ENCODE measurements at regions not wholly inside any gene's neighbourhood (a gene's known extent, or its start where the extent isn't known, plus 50 kb on each side); places are given as distances from the start of the nearest gene placed in this dataset.
"Not testable (repeated sequence)": the region's sequence is repeated elsewhere in the genome, so short reads cannot be mapped to it uniquely, and the experiment has no call there.

GRCh38 chr2:234714711-234715110, 217.8 kb upstream of the ARL4C start:
- ATAC-seq (no peak), DNase-seq (no peak)
- intact Hi-C loops (cut with DNase I, micrococcal nuclease) = no loop called here

- intact Hi-C loops (cut with DNase I, micrococcal nuclease) = no loop called here
- no peak for DNase-seq
- ATAC-seq = no peak
Measured at GRCh38 chr2:234712421-234712935, 215.6 kb upstream of the ARL4C start.

DNA sequence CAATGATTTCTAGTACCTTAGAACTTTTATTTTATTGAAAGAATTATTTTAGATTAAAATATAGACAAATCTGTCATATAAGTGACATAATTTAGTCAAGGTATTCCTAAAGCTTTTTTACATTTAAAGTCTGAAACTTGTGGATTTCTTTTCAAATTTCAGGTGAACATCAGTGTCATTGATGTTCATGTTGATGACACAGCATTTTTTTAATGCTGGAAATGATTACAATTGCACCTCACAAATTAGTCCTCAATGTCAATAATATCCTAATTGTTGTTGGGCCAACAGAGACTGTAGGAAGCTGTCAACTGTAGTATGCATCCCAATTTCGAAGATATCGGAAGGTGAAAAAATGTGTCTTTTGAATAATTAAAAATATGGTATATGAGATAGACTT, 214.4 kb upstream of the ARL4C start:
- DNase-seq (no peak), ATAC-seq (no peak)
- intact Hi-C loops (cut with DNase I, micrococcal nuclease) = no loop called here

DNA sequence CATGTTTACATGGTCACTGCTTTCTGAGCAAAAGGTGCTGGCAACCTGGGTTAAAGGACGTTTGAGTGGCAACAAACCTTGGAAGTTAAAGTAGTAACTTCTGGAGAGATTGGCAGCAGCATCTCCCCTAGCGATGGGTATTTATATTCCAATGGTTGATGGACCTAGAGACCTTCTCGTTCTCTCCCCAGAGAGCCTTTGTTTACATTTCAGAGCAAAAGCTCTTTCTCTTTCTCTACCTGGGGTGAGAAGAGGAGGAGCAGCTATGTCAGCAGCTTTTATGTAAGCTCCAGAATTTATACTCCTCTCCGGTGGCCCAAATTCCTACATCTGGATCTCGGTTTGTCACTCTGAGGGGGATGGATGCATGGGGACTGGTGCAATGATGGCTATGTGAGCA, 213.7 kb upstream of the ARL4C start:
- ATAC-seq (no peak), DNase-seq (no peak)
- intact Hi-C loops (cut with DNase I, micrococcal nuclease) = no loop called here

- DNase-seq = no peak
- ATAC-seq = no peak
- intact Hi-C loops (cut with DNase I, micrococcal nuclease) = no loop called here
Measured at GRCh38 chr2:234710066-234710465, 213.2 kb upstream of the ARL4C start.

DNA sequence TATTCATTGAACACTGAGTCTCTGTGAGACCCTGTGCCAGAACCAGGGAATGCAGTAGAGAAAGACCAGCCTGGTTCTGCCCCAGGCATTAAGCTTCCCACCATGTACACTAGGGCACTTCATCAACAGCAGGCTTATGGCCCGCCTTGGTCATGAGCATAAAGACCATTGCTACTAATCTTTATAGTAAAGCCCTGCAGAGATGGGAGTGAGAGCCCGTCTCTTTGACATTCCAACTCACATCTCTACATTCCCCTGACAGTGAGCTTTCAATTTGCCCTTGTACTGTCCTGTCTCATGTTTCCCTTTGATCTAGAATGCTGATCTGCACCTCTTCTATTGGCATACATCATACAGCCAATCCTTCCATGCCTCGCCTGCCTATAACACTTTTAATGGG, 211.8 kb upstream of the ARL4C start:
- no peak for DNase-seq
- ATAC-seq = no peak
- intact Hi-C loops (cut with DNase I, micrococcal nuclease) = no loop called here

DNA sequence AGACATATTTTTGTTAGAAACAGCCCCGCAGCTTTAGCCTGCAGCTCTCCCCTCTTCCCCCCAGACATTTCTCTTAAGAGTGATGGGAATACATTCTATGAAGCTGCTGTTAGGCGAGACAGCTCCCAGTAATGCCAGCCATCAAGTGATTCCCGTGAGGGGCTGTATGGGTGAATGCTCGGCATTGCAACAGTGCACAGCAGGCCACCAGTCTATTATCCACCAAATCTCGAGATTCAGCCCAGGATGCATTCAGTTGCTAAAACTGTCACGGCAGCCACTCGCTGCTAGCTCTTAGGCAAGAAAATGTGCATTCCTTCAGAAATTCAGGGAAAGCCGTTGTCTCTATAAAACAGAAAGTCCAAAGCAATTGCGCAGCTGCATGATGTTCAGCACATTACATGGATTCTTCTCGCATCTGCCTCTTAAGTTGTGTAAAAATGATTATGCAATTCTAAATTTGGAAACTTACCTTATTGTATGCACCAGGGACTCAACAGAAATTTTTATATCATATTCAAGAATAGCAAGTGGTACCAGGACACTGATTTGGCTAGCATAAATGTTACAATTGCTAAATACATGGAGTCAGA, 211.3 kb upstream of the ARL4C start:
- intact Hi-C loops (cut with DNase I, micrococcal nuclease) = no loop called here
- DNase-seq (no peak), ATAC-seq (no peak)

DNA sequence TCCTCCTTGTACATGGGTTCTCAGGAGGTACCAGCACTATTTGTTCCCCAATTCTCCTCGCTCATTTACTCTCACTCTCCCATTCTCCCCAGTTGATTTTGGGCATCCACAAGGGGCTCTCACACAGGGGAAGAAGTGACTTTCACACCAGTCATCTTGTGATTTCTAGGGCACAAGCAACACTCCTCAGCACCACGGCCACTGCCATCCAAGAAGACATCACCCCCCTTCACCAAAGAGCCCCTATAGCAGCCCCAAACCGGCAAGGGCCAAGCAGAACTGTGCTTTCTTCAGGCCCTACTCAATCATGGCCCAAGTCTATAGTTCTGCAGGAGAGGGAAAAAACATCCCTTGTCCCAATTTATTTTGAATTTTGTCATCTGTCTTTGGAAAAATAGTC, 209.2 kb upstream of the ARL4C start:
- DNase-seq = no peak
- intact Hi-C loops (cut with DNase I, micrococcal nuclease) = no loop called here
- ATAC-seq = no peak

DNA sequence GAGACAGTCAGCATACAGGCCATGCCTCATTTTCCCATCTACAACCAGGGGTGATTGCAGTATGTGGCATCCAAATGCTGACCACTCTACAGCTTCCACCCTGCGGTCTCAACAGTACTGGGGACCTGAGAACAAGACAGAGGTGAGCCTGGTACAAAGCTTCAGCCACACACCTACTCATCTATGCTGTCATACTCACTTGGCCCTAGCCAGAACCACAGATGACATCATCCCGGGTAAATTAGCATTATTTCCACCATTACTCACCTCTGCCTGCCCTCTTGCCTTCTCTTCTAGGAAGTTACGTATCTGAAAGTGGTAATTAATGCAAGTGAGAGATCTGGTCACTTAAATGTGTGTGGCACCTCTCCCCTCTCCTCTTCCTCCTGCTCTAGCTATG, 208.2 kb upstream of the ARL4C start:
- ATAC-seq (no peak), DNase-seq (no peak)
- intact Hi-C loops (cut with DNase I, micrococcal nuclease) = no loop called here

- DNase-seq (no peak), ATAC-seq (no peak)
Measured at GRCh38 chr2:234703258-234703657, 206.4 kb upstream of the ARL4C start.

GRCh38 chr2:234702731-234703225, 205.9 kb upstream of the ARL4C start:
- ATAC-seq (no peak), DNase-seq (no peak)
- intact Hi-C loops (cut with DNase I, micrococcal nuclease) = no loop called here

More at GRCh38 chr2:234703258-234703657, 206.4 kb upstream of the ARL4C start:
- intact Hi-C loops (cut with DNase I, micrococcal nuclease) = no loop called here

- intact Hi-C loops (cut with DNase I, micrococcal nuclease) = no loop called here
- DNase-seq = no peak
- no peak for ATAC-seq
Measured at GRCh38 chr2:234701841-234702240, 205.0 kb upstream of the ARL4C start.

DNA sequence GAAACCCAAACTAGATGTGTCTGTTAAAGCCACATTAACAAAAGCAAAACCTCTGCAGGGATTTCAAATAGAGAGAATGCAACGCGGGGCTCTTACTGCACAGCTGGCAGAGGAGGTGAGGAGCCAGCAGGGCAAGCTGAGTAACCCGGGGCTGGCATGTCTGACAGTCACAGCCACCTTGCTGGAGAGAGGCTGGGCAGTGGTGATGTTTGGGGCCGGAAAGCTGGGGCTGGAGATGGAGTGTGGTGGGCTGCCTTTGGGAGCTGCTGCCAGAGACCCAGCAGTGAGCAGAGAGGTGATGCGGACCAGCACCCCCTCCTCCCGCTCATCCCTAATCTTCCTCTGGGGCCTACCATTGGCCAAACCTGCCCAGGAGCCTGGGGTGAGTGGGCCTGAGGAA, 204.5 kb upstream of the ARL4C start:
- intact Hi-C loops (cut with DNase I, micrococcal nuclease) = no loop called here
- no peak for DNase-seq
- ATAC-seq = no peak

DNA sequence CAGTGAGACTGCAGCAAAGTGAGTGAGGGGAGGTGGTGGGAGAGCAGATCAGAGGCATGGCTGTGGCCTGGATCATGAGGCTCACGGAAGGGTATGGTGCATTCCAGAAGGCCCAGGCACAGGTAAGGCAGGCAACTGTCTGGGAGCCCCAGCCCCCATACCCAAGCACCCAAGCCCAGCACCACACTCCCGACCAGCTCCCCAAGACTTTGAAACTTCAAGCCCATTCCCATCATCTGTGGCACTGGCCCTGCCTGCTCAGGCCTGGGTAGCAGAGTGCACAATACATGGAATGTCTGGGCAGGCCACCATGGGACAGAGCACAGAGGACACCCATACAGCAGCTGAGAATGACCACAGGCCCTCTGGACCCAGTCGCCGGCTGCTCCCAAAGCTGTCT, 202.6 kb upstream of the ARL4C start:
- no peak for ATAC-seq
- intact Hi-C loops (cut with DNase I, micrococcal nuclease) = no loop called here
- no peak for DNase-seq

- ATAC-seq; DNase-seq; intact Hi-C loops (cut with DNase I, micrococcal nuclease): not testable (repeated sequence)
Measured at GRCh38 chr2:234697300-234697876, 200.5 kb upstream of the ARL4C start.

DNA sequence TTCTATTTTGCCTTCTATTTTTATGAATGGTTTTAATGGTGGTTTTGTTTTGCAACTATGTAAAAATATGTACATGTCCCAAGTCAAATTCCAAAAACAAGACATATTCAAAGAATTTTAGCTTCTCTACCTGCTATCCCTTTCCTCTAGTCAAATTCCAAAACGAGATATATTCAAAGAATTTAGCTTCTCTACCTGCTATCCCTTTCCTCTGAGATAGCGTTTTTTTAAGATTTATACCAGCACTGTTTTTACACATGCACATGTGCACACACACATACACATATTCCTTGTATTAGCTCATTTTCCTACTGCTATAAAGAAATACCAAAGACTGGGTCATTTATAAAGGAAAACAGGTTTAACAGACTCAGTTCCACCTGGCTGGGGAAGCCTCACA, 199.1 kb upstream of the ARL4C start:
- ATAC-seq (no peak), DNase-seq (no peak)
- intact Hi-C loops (cut with DNase I, micrococcal nuclease) = no loop called here

DNA sequence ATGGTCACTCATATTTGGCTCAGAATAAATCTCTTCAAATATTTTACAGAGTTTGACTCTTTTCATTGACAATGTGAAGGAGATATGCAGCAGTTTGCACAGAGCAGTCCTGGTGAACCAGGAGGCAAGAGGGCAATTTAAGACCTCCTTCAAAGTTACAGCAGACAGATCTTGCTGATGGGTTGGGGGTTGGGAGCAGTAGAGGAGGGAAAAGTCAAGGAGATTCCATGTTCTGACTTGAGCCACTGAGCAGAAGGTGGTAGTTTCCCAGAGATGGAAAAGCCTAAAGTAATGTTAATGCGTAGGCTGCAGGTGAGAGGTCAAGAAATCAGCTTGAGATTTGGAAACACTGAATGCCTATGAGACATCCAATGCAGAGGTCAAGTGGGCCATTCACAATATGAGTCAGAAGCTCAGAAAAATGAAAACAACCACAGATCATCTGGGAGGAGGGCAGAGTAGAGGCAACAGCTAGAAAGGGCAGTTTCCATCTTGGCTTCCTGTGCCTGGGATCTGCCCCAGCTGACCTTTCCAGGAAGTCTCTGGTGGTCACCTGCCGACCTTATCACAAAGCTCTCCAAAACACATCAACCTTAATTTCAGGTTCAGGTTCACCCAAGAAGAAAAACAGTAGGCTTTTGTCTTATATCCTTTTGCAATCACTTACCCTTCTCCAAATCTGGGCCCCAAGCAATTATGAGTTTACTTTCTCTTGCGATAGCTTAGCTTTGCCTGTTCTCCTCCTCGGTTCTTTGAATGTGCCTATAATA, 197.5 kb upstream of the ARL4C start:
- ATAC-seq (peak; percentile 67), DNase-seq (no peak)
- intact Hi-C loops (cut with DNase I, micrococcal nuclease) = no loop called here

- intact Hi-C loops (cut with DNase I, micrococcal nuclease); ATAC-seq; DNase-seq: not testable (repeated sequence)
Measured at GRCh38 chr2:234693681-234694190, 196.9 kb upstream of the ARL4C start.

- ATAC-seq; DNase-seq; intact Hi-C loops (cut with DNase I, micrococcal nuclease): not testable (repeated sequence)
Measured at GRCh38 chr2:234693191-234693590, 196.3 kb upstream of the ARL4C start.
